K562 (cell line): ENCODE measurements at regions not wholly inside any gene's neighbourhood (a gene's known extent, or its start where the extent isn't known, plus 50 kb on each side); places are given as distances from the start of the nearest gene placed in this dataset.

Experiments
- ATAC-seq: fragments of 200-7000 bp; cut with Tn5 transposase; 3 replicates; pipeline ENCODE4 v1.9.1; 2020; ENCODE audit warnings: moderate library complexity
- BruUV-seq: library from RNA; stranded (reverse); fragments of 400-500 nt; replicated peaks from 2 replicates; lab custom pipeline; 2021; lab: Mats Ljungman, UMichigan
- CTCF ChIA-PET: fragments of 300-600 bp; formaldehyde crosslinking; extraction: SDS; loops from one replicate; lab custom pipeline; 2021; ENCODE audit warnings: low intra/inter-chr PET ratio; lab: Yijun Ruan, JAX
- POLR2A ChIA-PET: fragments of 300-600, 350-650 bp; sonication (Branson Sonifier 250); formaldehyde crosslinking; extraction: SDS; loops from one replicate; lab custom pipeline; 2021; ENCODE audit warnings: antibody characterized with exemption, inconsistent platforms; lab: Yijun Ruan, JAX
- DNase-seq, 4 experiments: peaks; one replicate each; pipeline versions ENCODE4 v3.0.0 to v3.0.0-alpha.2; 2011 to 2018; ENCODE audit warnings: low spot score in 3 of 4, mixed read lengths in 3 of 4; ENCODE audit errors: extremely low read depth in 1 of 4
- FAIRE-seq: peaks from 2 replicates; lab custom pipeline; 2011; peaks lifted over from hg19 to GRCh38; lab: Jason Lieb, UNC
- H2AFZ ChIP-seq: 2 replicates; pipeline ENCODE4 v1.6.0; 2011; ENCODE audit warnings: low read depth, low read length, control low read depth, inconsistent platforms
- H3K27ac ChIP-seq: fragments of 200-600 bp; 3 replicates; pipeline ENCODE4 v1.8.0; 2011; ENCODE audit warnings: low read depth, mild to moderate bottlenecking, control low read depth, inconsistent platforms, low read length, moderate library complexity, mixed read lengths; ENCODE audit errors: extremely low read depth
- H3K27me3 ChIP-seq, 2 experiments: fragments of 300-600 bp in 1 of 2; 2 replicates in 1 of 2; 3 replicates in 1 of 2; pipeline versions ENCODE4 v1.6.0 to v1.8.0; 2011; ENCODE audit warnings: inconsistent platforms in 2 of 2, low read length in 2 of 2, mild to moderate bottlenecking in 1 of 2, mixed read lengths in 1 of 2, moderate library complexity in 1 of 2; ENCODE audit not compliant: control insufficient read depth in 2 of 2, insufficient read depth in 2 of 2
- H3K36me3 ChIP-seq: fragments of 300-600 bp; 3 replicates; pipeline ENCODE4 v1.8.0; 2011; ENCODE audit warnings: mild to moderate bottlenecking, low read length, inconsistent platforms; ENCODE audit not compliant: control insufficient read depth, insufficient read depth
- H3K4me1 ChIP-seq, 2 experiments: fragments of 200-600 bp in 1 of 2; replicated peaks in 1 of 2; 2 replicates in 1 of 2; 3 replicates in 1 of 2; pipeline versions ENCODE4 v1.5.1 to v1.8.0; 2011; ENCODE audit warnings: inconsistent platforms in 2 of 2, low read length in 2 of 2, mild to moderate bottlenecking in 1 of 2, mixed read lengths in 1 of 2, moderate library complexity in 1 of 2; ENCODE audit not compliant: control insufficient read depth in 2 of 2, insufficient read depth in 2 of 2
- H3K4me2 ChIP-seq: 2 replicates; pipeline ENCODE4 v1.6.1; 2011; ENCODE audit warnings: low read length, control low read depth, inconsistent platforms, mixed read lengths; ENCODE audit not compliant: insufficient read depth
- H3K4me3 ChIP-seq: fragments of 200-600 bp; sonication (generic), shearing (Covaris generic); 2 replicates; pipeline ENCODE4 v1.5.1; 2016; ENCODE audit warnings: control low read depth, inconsistent platforms
- H3K79me2 ChIP-seq: fragments of 200-600 bp; 3 replicates; pipeline ENCODE4 v1.8.0; 2011; ENCODE audit warnings: low read length, inconsistent platforms; ENCODE audit not compliant: control insufficient read depth, insufficient read depth
- H3K9ac ChIP-seq, 2 experiments: 2 replicates each; pipeline versions ENCODE4 v1.6.0 to v1.6.1; 2011; ENCODE audit warnings: low read depth in 2 of 2, low read length in 2 of 2, control low read depth in 1 of 2, inconsistent platforms in 1 of 2, mild to moderate bottlenecking in 1 of 2, mixed read lengths in 1 of 2; ENCODE audit not compliant: insufficient read depth in 1 of 2
- H3K9me1 ChIP-seq: one replicate; pipeline ENCODE4 v1.6.0; 2011; ENCODE audit warnings: inconsistent platforms, mild to moderate bottlenecking, low read length, moderate library complexity; ENCODE audit not compliant: control insufficient read depth, insufficient read depth
- H3K9me3 ChIP-seq: replicated peaks from 2 replicates; pipeline ENCODE4 v1.5.1; 2011; ENCODE audit warnings: low read depth, low read length, inconsistent platforms; ENCODE audit not compliant: control insufficient read depth, insufficient read depth
- H4K20me1 ChIP-seq: replicated peaks from 2 replicates; pipeline ENCODE4 v1.6.1; 2011; ENCODE audit warnings: low read length, inconsistent platforms, mixed read lengths; ENCODE audit not compliant: control insufficient read depth, insufficient read depth
- DDX20 ChIP-seq: fragments of 450-650 bp; IDR thresholded peaks from 2 replicates; pipeline ENCODE4 v1.6.1; 2016; ENCODE audit warnings: missing genetic modification characterization, low read depth, mild to moderate bottlenecking, missing compliant biosample characterization, moderate library complexity
- EHMT2 ChIP-seq: fragments of 450-650 bp; IDR thresholded peaks from 2 replicates; pipeline ENCODE4 v1.6.1; 2018; ENCODE audit warnings: antibody characterized with exemption
- HLTF ChIP-seq: fragments of 450-650 bp; IDR thresholded peaks from 2 replicates; pipeline ENCODE4 v1.6.1; 2016
- MTA3 ChIP-seq: fragments of 450-650 bp; formaldehyde crosslinking; IDR thresholded peaks from 2 replicates; pipeline ENCODE4 v1.6.1; 2017; ENCODE audit warnings: mild to moderate bottlenecking, borderline replicate concordance
- TAF1 ChIP-seq: IDR thresholded peaks from 2 replicates; pipeline ENCODE4 v1.6.1; 2011; ENCODE audit warnings: mild to moderate bottlenecking, low read length, moderate library complexity; ENCODE audit not compliant: insufficient read depth, control insufficient read depth, severe bottlenecking; ENCODE audit errors: extremely low read depth
- TCF7 ChIP-seq: sonication (generic); IDR thresholded peaks from 2 replicates; pipeline ENCODE4 v1.6.1; 2016; ENCODE audit warnings: antibody characterized with exemption, borderline replicate concordance
- THRA ChIP-seq: fragments of 450-650 bp; IDR thresholded peaks from 2 replicates; pipeline ENCODE4 v1.6.1; 2017; ENCODE audit warnings: mild to moderate bottlenecking, moderate library complexity
- ZNF316 ChIP-seq: fragments of 450-650 bp; IDR thresholded peaks from 2 replicates; pipeline ENCODE4 v1.6.1; 2016
- ZNF764 ChIP-seq: fragments of 250-450 bp; sonication (Bioruptor Pico); IDR thresholded peaks from 2 replicates; pipeline ENCODE4 v1.4.0; 2020; ENCODE audit warnings: low read depth, mild to moderate bottlenecking, moderate library complexity
- WGBS: fragments of 100-300 bp; shearing (Covaris generic); methylation state at CpG from one replicate; pipeline ENCODE4 v1.1.6; 2016; ENCODE audit warnings: low coverage, mixed read lengths; ENCODE audit not compliant: insufficient coverage; ENCODE audit errors: missing lambda C conversion rate; 5-methylcytosine and 5-hydroxymethylcytosine counted together
- in situ Hi-C: fragments of 300-500 bp; cut with MboI; formaldehyde crosslinking; loops from 4 replicates; pipeline ENCODE4 v1.15.0; 2018; ENCODE audit warnings: inconsistent platforms, mixed read lengths
- intact Hi-C: fragments of 100-400 bp; cut with micrococcal nuclease; formaldehyde crosslinking; loops from 2 replicates; pipeline ENCODE4 v1.14.2; 2022
- TF ChIP-seq, protein P1 (sequence below): sonication (generic); formaldehyde crosslinking; IDR thresholded peaks from 2 replicates; pipeline ENCODE4 v1.8.1; 2023; ENCODE audit warnings: mild to moderate bottlenecking, missing genetic modification reagents
- TF ChIP-seq, protein P2 (sequence below), 2 experiments: fragments of 450-650 bp in 1 of 2; sonication (generic) in 1 of 2; formaldehyde crosslinking in 1 of 2; IDR thresholded peaks; 2 replicates each; pipeline versions ENCODE4 v1.7.1 to v1.9.0; 2016 to 2022; ENCODE audit warnings: inconsistent platforms in 1 of 2, mild to moderate bottlenecking in 1 of 2, missing genetic modification reagents in 1 of 2

DNA sequence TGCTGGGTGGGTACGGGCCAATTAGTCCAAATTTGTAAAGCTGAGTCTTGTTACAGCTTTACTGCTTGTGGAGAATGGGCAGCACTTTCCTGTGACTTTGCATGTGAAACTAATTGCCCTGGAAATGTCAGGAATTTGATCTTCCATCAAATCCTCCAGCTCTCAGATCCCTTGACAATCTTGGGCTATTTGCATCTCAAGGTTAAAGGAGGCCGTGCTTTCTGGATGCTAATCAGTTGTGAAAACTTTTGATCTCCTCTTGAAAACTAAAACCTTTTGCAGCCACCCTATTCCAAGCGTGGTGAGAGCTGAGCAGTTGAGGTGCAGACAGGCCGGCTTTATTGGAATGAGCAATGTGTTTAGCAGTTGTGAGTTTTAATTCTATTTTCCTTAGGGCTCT, 68.0 kb upstream of the CLINT1 start:
- Histone ChIP-seq H3K9me3 (no peaks in the 10 kb centered on the region), H3K4me1 (no peaks in the 10 kb centered on the region; a peak in 2 of 5 replicates), H3K27me3 (peaks cover 0 to 6% of the 10 kb centered on the region in 2 experiments; a peak in 2 of 5 replicates), H3K36me3 (no peaks in the 10 kb centered on the region), H3K9me1 (no peaks in the 10 kb centered on the region), H3K79me2 (no peaks in the 10 kb centered on the region), H3K9ac (no peak overlapping the region), H3K27ac (no peak overlapping the region), H3K4me2 (no peak overlapping the region), H3K4me3 (no peak overlapping the region), H4K20me1 (no peaks in the 10 kb centered on the region), H2AFZ (no peak overlapping the region)
- DNase-seq (no peak), FAIRE-seq (no peak), ATAC-seq (no peak)
- WGBS, result 13% methylated on average over 4 of the region's 4 CpGs
- intact Hi-C loops, result no loop called here
- in situ Hi-C loops, result no loop called here
- POLR2A ChIA-PET, result no interaction called here
- no TSS peak for BruUV-seq
- CTCF ChIA-PET, result no interaction called here
- TF ChIP-seq, protein P1, sequence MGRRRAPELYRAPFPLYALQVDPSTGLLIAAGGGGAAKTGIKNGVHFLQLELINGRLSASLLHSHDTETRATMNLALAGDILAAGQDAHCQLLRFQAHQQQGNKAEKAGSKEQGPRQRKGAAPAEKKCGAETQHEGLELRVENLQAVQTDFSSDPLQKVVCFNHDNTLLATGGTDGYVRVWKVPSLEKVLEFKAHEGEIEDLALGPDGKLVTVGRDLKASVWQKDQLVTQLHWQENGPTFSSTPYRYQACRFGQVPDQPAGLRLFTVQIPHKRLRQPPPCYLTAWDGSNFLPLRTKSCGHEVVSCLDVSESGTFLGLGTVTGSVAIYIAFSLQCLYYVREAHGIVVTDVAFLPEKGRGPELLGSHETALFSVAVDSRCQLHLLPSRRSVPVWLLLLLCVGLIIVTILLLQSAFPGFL, result no peak
- TF ChIP-seq EHMT2 (no peak), DDX20 (no peak), HLTF (no peak), TCF7 (no peak), THRA (no peak), ZNF316 (no peak), MTA3 (no peak), ZNF764 (CRISPR knock-in tag) (no peak), TAF1 (no peak)
- TF ChIP-seq, protein P2, sequence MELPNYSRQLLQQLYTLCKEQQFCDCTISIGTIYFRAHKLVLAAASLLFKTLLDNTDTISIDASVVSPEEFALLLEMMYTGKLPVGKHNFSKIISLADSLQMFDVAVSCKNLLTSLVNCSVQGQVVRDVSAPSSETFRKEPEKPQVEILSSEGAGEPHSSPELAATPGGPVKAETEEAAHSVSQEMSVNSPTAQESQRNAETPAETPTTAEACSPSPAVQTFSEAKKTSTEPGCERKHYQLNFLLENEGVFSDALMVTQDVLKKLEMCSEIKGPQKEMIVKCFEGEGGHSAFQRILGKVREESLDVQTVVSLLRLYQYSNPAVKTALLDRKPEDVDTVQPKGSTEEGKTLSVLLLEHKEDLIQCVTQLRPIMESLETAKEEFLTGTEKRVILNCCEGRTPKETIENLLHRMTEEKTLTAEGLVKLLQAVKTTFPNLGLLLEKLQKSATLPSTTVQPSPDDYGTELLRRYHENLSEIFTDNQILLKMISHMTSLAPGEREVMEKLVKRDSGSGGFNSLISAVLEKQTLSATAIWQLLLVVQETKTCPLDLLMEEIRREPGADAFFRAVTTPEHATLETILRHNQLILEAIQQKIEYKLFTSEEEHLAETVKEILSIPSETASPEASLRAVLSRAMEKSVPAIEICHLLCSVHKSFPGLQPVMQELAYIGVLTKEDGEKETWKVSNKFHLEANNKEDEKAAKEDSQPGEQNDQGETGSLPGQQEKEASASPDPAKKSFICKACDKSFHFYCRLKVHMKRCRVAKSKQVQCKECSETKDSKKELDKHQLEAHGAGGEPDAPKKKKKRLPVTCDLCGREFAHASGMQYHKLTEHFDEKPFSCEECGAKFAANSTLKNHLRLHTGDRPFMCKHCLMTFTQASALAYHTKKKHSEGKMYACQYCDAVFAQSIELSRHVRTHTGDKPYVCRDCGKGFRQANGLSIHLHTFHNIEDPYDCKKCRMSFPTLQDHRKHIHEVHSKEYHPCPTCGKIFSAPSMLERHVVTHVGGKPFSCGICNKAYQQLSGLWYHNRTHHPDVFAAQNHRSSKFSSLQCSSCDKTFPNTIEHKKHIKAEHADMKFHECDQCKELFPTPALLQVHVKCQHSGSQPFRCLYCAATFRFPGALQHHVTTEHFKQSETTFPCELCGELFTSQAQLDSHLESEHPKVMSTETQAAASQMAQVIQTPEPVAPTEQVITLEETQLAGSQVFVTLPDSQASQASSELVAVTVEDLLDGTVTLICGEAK (IDR thresholded peaks at IDR 0.05), result no peak
- TF ChIP-seq, protein P2 (CRISPR knock-in tag; IDR thresholded peaks at IDR 0.05), result no peak
